Activated CD8-positive, alpha-beta memory T cell treated with anti-CD3 and anti-CD28 coated beads for 24 hours (primary cell): ENCODE measurements at regions not wholly inside any gene's neighbourhood (a gene's known extent, or its start where the extent isn't known, plus 50 kb on each side); places are given as distances from the start of the nearest gene placed in this dataset.
A peak's percentile ranks its signal among the peaks of the same experiment; 100 is the strongest.
"Not testable (repeated sequence)": the region's sequence is repeated elsewhere in the genome, so short reads cannot be mapped to it uniquely, and the experiment has no call there.

ENCODE experiments used
- DNase-seq: peaks from one replicate; pipeline ENCODE4 v3.0.0-alpha.2; 2020

GRCh38 chr16:13829697-13830299 is 90.2 kb upstream of the ERCC4 start:
- no peak for DNase-seq

- DNase-seq, result no peak
These were observed 86.4 kb upstream of the ERCC4 start for GRCh38 chr16:13833515-13833914.

- DNase-seq, result no peak
These were observed 84.6 kb upstream of the ERCC4 start for GRCh38 chr16:13835387-13835786.

GRCh38 chr16:13835935-13836730 is 83.8 kb upstream of the ERCC4 start:
- no peak for DNase-seq

GRCh38 chr16:13838401-13839190 is 81.4 kb upstream of the ERCC4 start:
- no peak for DNase-seq

GRCh38 chr16:13839577-13839976 is 80.4 kb upstream of the ERCC4 start:
- DNase-seq, result no peak

GRCh38 chr16:13845232-13845631 is 74.7 kb upstream of the ERCC4 start:
- no peak for DNase-seq

GRCh38 chr16:13848795-13849194 is 71.2 kb upstream of the ERCC4 start:
- no peak for DNase-seq

GRCh38 chr16:13850173-13850572 is 69.8 kb upstream of the ERCC4 start:
- DNase-seq, result not testable (repeated sequence)

GRCh38 chr16:13852827-13853226 is 67.1 kb upstream of the ERCC4 start:
- DNase-seq, result no peak

GRCh38 chr16:13856398-13856797 is 63.6 kb upstream of the ERCC4 start:
- DNase-seq, result no peak

GRCh38 chr16:13856811-13857511 is 63.0 kb upstream of the ERCC4 start:
- no peak for DNase-seq

GRCh38 chr16:13858873-13859580 is 60.9 kb upstream of the ERCC4 start:
- no peak for DNase-seq

GRCh38 chr16:13863075-13863765 is 56.7 kb upstream of the ERCC4 start:
- DNase-seq, result no peak

GRCh38 chr16:13864689-13865088 is 55.3 kb upstream of the ERCC4 start:
- no peak for DNase-seq

GRCh38 chr16:13866073-13866472 is 53.9 kb upstream of the ERCC4 start:
- DNase-seq, result peak; percentile 64
